Hematopoietic multipotent progenitor cell treated with erythropoietin and hydrocortisone succinate and interleukin-3 and kit ligand, for 4 days (in vitro differentiated cells): ENCODE measurements at regions not wholly inside any gene's neighbourhood (a gene's known extent, or its start where the extent isn't known, plus 50 kb on each side); places are given as distances from the start of the nearest gene placed in this dataset.
A peak's percentile ranks its signal among the peaks of the same experiment; 100 is the strongest.
"Not testable (repeated sequence)": the region's sequence is repeated elsewhere in the genome, so short reads cannot be mapped to it uniquely, and the experiment has no call there.

Source experiments
- DNase-seq: peaks from one replicate; pipeline ENCODE4 v3.0.0-alpha.2; 2015

DNA sequence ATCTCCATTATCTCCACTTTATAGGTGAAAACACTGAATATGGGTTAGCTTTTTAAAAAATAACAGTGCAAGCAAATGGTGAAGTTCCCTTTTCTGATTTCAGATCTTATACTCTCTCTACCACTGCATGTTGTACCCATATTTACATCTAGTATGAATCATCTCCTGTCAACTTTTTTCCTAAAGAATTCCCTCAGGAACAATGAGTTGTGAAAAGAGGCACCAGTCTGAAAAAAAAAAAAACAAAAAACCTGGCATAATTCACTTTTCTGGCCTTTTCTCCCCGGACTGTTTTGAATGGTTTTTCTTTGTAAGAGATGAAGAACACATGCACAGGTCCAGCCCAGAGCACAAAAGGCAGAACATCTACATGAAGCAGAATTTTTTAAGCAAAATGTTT is 596.0 kb downstream of the COL12A1 start:
- no peak for DNase-seq

DNA sequence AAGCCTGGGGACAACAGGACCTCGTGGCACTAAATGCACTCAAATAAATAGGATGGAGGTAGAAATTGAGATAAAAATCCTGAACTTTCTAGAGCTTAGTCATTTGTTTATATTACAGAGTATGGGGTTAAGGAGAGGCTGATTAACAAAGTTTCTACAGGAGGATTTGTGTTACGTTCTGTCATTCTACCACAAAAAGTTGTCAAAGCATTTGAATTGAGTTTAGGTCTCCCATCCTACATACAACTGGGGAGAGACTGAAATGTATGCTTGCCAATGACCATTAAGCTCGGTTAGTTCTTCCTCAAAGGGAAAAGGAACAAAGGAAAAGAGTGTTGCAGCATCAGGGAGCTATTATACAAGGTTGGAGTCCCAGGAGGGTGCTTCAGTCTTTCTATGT is 597.9 kb downstream of the COL12A1 start:
- DNase-seq: no peak

DNA sequence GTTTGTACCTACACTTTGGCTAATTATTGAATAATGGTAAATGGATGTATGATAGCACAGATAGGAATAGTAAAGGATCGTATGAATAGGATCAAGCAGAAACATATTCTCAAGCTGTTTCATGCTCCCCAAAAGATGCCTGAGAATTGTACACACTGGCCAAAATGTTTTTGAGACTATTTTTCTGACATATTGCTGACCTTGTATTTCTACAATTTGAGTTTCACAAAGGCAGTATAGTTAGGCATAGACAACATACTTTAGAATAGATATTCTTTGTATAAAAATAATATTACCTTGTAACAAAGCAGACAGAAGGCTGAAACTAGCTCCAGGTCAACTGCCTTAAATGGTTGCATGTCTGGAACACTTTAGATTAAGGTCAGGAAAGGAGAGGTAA is 598.4 kb downstream of the COL12A1 start:
- DNase-seq: no peak

- no peak for DNase-seq
Observed at GRCh38 chr6:74606582-74607071, 599.2 kb downstream of the COL12A1 start.

GRCh38 chr6:74605922-74606581 is 599.8 kb downstream of the COL12A1 start:
- DNase-seq: no peak

DNA sequence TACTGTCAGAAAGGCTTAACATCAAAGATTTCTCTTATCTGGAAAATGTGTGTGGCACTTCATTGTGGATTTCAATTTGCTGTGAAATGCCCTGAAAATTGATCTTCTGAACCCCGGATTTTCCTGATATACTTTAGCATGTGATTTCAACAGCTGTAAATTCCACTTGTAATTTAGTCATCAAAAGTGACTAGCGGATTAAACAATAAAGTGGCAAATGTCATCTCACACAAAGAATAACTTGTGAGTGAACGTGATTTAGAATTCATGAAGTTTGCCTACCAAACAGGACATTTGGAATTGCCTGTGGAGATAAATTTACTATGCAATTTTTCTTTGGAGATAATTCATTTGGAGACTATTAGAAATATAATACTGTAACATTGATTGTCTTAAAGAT is 601.6 kb downstream of the COL12A1 start:
- DNase-seq: no peak

GRCh38 chr6:74603322-74604076 is 602.4 kb downstream of the COL12A1 start:
- DNase-seq: no peak

DNA sequence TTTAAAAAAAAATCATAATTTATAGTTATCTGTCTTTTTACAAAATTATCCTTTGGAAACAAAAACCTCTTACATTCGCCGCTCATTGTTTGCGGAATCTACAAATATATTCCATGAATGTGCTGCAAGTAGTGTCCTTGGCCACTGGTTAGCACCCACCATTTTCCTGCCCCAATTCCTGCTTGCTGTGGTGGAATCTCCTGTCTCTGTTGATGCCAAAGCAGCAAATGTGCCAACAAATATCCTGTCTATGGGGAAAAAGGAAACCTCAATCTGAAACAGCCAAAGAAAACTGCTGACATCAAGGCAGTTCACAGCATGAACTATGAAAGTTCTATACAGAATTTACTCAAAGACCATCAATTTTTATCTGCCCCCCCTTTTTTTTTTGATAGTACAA is 603.6 kb downstream of the COL12A1 start:
- DNase-seq: no peak

DNA sequence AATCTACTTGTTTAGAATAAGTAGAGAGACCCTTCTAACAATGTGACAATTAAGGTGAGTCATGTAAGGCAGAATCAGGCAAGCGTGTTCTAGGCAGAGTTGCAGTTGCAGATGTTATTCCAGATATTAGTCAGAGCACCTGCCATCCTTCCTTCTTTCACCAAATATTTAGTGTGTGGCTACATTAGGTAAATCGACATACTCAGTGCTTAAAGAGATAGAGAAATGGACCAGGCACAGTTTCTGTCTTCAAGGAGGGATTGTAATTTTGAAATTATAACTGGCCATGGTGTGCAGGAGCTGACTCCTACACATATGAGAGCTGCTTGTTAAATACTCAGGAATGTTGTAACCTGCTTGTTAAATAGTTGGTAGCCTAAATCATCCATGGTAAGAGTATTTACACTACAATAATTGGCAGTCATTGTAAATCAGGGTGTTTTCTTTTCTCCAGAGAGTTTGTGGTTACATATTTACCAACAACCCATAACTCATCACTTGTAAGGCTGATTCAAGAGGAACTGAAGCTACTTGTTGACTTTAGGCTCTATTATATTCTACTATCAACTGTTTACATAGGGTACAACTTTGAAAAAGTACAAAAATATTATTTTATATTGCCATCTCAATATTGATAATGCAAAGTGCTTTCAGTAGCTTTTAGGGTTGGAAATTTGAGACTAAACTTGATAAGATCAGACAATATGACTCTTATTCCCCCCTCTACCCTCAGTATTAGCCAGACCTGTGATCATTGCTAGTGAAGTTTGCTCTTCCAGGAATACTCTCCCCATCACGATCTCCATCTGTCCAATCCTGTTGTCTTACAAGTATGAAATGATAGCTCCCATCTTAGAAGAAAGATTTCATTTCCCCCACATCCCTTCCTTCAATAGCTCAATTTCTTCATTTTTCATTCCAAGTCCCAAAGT is 607.1 kb downstream of the COL12A1 start:
- DNase-seq: no peak

GRCh38 chr6:74597840-74598239 is 608.0 kb downstream of the COL12A1 start:
- DNase-seq: no peak

DNA sequence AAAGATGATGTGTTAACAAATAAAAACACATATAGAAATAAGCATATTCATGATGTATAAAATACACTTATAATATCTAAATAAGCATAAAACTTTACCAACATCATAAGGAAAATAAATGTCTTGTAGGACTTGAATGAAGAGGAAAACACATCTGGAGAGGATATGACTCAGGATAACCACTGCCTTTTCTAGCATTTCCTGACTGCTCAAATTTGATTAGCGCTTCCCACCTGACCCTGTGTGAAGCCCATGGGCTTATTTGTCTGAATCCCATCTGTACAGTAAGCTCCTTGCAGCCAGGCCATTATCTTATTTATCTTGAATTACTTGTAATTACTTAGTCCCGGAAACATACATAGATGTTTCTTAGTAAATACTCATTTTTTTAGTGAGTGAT is 608.6 kb downstream of the COL12A1 start:
- peak; percentile 21 for DNase-seq

DNA sequence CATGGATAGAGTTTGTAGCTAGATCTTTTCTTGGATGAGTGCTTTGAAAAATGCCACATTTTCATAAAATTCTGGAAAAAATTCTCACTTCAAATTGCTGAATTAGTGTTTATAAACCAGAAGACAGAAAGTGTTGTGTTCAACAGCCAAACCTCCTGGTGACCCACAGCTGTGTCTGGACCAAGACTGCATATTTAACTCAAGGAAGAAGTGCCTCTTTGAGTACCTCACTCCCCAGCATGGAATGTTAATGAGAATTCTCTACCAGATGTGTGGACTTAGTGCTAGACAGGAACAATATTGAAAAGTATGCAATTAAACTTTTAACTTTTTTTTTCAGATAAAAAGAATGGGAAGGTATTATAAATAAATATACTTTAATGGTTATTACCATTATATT is 609.3 kb downstream of the COL12A1 start:
- no peak for DNase-seq

DNA sequence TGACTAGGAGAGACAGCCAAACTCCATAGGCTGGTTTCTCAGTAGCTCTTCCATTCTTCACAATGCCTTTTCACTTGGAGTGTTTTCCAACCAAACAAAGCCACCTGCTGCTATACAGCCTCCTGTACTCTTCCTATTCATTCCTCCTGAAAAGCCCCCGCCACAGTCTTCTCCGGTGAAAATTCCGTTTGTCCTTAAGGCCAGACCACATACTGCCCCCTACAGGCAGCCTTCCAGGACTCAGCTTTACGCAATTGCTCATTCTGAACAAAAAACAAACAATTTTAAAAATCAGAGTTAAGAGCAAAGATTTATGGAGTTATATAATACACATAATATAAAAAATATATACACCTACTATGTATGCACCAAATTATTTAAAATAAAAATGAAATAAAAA is 611.5 kb downstream of the COL12A1 start:
- not testable (repeated sequence) for DNase-seq

GRCh38 chr6:74588094-74588832 is 617.6 kb downstream of the COL12A1 start:
- no peak for DNase-seq

DNA sequence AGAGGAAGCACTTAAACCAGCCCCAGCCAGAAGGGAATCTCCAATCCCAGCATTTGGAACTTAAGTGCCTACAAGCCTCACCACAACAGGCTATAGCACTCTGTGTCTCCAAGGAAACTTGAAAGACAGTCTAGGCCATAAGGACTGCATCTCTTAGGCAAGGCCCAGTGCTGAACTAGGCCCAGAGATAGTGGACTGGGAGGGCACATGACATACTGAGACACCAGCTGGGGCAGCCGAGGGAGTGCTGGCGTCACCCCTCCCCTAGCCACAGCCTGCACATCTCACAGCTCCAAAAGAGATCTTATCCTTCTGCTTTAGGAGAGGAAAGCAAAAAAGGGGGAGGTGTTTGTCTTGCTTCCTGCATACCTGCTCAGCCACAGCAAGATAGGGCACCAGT is 618.5 kb downstream of the COL12A1 start:
- DNase-seq: no peak

- DNase-seq: no peak
Observed at GRCh38 chr6:74585753-74586152, 620.1 kb downstream of the COL12A1 start.

GRCh38 chr6:74581681-74582080 is 624.2 kb downstream of the COL12A1 start:
- no peak for DNase-seq

GRCh38 chr6:74579794-74580193 is 626.1 kb downstream of the COL12A1 start:
- no peak for DNase-seq

GRCh38 chr6:74579047-74579446 is 626.8 kb downstream of the COL12A1 start:
- no peak for DNase-seq

DNA sequence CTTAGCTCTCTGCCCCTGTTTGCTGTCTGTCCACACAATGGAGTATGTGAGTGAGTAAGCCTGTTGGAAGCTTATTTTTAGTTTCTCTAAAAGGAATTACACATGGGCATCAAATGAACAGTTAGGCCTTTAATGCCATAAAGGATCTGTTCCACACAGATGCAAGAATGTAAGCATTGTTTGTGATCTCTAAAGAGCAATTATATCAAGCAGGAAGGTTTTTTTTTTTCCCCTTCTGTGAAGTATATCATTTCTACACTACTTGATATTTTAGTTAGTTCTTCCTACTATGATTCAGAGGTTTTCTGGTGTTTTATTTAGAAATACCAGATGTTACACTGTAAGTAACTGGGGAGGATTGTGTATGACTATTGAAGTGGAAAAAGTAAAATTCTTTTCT is 627.5 kb downstream of the COL12A1 start:
- no peak for DNase-seq

DNA sequence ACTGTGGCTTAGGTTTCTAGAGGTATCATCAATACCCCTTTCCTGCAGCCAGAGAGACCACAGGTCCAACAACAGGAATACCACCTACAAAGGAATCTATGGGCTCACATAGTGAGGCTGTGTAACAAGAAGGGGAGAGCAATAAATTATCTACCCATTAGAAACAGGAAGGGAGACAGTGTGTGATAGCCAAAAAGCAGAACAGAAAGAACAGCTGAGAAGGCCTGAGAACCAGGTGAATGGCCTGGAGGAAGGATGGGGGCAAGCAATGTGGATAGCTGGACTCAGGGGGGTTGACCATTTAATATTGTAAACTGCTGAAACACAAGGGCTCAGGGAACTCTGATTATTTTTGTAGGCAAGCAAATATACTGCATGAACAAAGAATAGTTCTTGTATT is 628.2 kb downstream of the COL12A1 start:
- DNase-seq: peak; percentile 12

DNA sequence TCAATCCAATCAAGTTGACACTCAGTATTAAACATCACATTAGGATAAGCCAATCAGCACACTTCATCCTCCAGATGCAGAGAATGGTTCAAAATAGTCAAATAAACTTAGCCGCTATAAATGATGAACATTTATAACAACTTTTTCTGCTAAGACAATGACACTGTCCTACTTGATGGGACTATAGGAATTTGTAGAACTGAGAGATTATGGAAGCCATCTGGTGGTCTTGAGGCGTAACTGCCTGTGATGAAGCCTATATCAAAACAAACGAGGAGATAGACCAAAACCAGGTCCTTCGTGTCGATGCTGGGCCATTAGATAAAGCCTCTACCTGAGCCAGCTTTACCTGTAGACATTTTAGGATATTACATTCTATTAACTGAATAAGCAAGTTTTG is 631.1 kb downstream of the COL12A1 start:
- DNase-seq: peak; percentile 61

DNA sequence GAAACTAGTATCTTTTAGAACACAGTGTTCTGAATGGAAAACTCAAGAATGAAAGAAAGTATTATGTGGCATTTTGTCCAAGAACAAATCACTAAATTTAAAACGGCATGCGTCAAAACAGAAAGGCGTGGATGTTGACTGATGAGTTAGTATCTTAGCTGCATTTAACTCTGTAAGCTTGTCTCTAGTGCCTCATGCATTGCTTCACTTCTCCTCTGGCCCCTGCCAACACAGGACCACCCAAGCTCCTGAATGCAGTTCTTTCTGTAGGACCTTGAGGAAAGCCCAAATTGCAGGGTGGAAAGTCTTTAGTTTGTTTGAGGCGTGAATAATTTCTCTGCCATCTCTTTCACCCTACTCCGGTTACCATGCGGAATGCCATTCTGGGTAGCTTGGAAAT is 632.2 kb downstream of the COL12A1 start:
- no peak for DNase-seq
